ENCODE measurements at regions not wholly inside any gene's neighbourhood (a gene's known extent, or its start where the extent isn't known, plus 50 kb on each side); places are given as distances from the start of the nearest gene placed in this dataset.
"Not testable (repeated sequence)": the region's sequence is repeated elsewhere in the genome, so short reads cannot be mapped to it uniquely, and the experiment has no call there.

DNA sequence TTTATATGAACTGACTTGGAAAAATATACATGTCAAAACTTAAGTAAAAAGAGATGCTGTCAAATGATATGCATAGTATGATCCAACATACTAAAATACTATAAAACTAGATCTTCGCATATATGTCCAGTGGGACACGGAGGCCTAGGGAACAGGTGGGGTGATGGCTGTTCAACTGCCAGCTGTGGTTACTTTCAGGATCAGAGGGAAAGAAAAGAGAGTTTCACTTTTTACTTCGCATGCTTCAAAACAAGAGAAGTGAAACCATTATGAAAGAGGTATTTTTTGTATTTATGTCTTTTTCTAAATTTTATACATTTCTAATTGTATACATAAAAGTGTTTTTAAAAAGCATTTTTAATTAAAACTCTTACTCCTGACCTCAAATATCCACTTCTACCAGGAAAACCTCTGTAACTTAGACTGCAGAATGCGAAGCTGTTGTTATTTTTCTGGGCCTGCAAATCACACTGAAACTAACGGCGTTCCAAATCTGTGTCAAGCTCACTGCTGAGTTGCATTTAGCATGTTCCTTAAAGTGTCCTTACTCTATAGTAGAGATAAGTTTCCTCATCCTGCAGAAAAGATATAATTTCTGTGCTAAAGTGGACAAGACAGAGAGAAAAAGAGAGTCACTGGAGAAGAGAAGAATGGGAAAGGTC lies 97.8 kb upstream of the SLC35G4 start:
- DNase-seq (ENCODE audit: low read depth in 2 of 2) = no peak

DNA sequence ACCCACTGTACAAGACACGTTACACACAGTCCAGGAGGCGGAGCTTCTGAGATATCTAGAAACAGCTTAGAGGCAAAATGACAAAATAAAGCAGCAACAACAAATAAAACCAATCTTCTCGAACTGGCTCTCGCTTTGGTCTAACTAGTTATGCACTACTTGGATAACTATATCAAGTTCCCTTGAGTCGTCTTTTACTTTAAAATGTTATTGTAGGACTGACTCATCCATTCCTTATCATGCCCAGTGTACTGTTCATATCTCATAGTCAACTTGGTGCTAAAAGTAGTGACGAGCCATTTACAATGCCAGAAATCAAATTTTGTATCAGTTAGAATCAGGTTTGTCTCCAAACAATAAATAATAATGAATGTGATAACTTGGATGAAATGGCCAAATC lies 102.5 kb upstream of the SLC35G4 start:
- DNase-seq (ENCODE audit: low read depth in 2 of 2) = no peak

- no peak for DNase-seq (ENCODE audit: low read depth in 2 of 2)
Observed at GRCh38 chr18:11505993-11506392, 103.4 kb upstream of the SLC35G4 start.

GRCh38 chr18:11504962-11505361 lies 104.4 kb upstream of the SLC35G4 start:
- DNase-seq (ENCODE audit: low read depth in 2 of 2) = no peak

GRCh38 chr18:11502368-11502767 lies 107.0 kb upstream of the SLC35G4 start:
- no peak for DNase-seq (ENCODE audit: low read depth in 2 of 2)

- DNase-seq (ENCODE audit: low read depth in 2 of 2) = no peak
Observed at GRCh38 chr18:11501352-11501751, 108.0 kb upstream of the SLC35G4 start.

DNA sequence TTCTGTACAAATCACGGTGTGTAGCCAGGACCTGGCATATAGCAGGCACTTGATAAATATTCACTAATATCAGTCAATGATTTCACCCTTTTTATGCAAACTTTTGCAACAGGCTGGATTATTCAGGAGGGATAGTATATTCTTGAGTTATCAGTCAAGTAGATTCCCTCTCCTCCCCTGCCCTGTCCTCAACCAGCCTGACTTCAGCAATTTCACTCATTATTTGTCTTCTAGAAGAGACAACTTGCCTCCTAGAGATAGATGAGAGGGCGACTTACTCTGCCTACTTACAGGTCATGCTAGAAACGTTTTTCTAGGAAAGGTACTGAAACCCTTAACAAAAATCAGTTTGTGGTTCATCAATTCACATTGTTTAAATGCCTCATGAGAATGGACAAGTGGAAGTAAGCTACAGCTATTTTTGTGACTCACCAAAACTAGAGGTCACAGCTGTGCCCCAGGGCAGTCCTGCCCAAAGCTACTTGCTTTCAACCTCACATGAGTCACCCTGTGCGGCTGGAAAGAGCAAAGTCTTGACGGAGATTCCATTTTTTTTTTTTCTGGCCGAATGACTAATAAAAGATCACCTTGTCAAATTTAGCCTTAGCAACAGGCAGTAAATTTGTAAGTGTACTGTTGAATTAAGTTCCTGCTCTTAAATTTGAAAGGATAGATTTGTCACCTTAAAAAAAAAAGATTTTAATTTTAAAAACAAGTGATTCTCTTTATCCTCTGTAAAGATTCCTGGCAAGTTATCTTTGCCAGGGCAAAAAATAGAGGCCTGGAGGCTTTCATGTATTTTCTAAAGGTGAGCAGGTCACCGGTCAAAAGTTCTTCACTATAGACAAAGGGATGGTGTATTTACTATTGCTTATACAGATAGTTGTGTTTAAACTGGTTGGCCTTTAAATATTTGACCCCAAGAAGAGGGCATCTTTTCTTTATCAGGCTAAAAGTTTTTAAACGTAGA lies 109.0 kb upstream of the SLC35G4 start:
- DNase-seq (ENCODE audit: low read depth in 2 of 2) = no peak

- DNase-seq (ENCODE audit: low read depth in 2 of 2) = no peak
Observed at GRCh38 chr18:11498821-11499220, 110.6 kb upstream of the SLC35G4 start.

DNA sequence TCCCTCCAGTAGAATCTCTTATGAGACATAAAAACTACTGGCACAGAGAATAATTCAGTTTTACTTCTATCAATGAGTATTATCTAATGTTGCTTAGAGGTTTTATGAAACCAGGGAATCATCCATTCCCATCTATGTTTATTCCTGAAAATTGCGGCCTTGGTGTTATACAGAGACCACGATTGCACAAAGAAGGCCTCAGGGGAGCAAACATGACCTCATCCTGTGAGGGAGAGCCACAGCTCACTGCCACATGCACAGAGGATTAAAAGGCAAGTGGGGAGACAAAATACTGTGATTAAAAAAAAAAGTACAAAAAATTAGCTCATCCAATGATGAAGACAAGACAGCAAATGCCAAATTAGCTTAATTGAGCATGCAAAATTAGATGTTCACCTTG lies 111.8 kb upstream of the SLC35G4 start:
- DNase-seq (ENCODE audit: low read depth in 2 of 2) = no peak

- no peak for DNase-seq (ENCODE audit: low read depth in 2 of 2)
Observed at GRCh38 chr18:11496526-11497172, 112.7 kb upstream of the SLC35G4 start.

GRCh38 chr18:11495441-11495840 lies 114.0 kb upstream of the SLC35G4 start:
- no peak for DNase-seq (ENCODE audit: low read depth in 2 of 2)

DNA sequence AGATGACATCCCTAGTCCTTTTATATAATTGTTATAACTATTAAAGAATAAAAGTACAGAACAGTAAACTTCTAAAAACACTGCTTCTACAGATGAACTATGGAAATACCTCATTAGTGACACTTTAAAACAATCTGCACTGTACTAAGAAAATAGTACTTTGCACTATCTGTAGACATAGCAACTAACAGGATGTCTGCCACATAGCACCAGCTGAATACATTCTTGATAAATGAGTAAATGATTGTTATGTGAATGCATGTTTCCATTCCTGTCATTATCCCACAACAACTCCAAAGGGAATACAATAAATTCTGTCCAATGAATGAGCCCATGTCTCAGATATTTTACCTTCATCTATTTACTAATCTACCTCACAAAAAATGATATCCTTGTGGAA lies 115.3 kb upstream of the SLC35G4 start:
- DNase-seq (ENCODE audit: low read depth in 2 of 2) = no peak

DNA sequence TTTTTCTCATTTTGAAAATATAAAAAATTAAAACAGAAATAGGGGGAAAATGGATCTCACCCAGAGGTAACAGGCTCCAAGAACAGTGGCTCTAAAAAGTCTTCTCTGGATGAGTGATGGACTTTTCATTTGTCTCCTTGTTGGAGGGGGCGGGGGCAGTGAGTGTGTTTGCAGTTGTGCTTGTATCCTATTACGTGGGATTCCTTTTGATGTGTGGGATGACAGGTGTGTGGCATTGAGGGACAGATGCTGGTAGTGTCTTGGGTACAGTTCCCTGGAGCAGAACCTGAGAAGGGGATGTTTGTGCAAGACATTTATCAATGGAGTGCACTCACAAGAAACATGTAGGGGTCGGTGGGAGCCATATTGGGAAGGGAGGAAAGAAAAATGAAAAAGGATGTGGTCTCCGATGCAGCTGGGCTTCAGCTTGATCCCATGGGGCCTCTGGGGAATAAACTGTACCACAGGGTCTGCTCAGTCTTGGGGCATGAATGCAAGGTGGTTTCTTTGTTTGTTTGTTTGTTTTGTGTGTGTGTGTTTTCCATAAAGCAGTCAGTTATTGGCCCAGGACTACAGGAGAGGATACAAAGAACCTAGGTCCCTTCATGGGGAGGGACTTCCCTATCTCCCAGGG lies 120.0 kb upstream of the SLC35G4 start:
- no peak for DNase-seq (ENCODE audit: low read depth in 2 of 2)

DNA sequence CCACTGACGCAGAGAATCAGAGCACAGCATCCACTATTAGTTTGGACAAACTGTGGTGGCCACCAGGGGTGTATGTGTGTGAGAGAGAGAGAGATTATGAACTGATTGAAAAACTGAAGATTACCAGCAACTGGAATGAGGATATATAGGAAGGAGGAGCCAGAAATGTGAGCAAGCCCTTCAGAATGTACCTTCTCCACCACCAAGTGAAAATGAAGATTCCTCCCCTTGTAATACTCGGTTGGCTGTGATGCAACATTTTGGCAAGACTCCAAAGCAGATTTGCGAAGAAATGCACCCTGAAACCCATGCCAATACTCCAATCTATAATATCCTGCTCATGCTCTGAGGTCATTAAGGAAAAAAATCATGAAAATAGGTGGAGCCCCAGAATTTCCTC lies 121.2 kb upstream of the SLC35G4 start:
- DNase-seq (ENCODE audit: low read depth in 2 of 2) = no peak

DNA sequence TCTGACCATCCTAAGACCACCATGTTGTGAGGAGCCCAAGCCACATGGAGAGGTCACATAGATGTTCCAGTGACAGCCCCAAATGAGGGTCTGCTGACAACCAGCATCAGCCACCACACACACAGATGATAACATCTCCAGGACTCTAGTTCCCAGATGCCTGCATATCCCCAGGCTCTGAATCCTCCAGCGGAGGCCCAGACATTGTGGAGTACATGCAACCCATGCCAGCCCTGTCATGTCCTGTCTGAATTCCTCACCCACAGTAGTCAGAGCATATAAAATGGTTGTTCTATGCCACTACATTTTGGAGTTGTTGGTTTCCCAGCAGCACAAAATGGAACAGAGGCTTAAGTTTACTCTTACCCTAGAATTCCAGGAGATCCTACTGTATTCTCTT lies 122.0 kb upstream of the SLC35G4 start:
- DNase-seq (ENCODE audit: low read depth in 2 of 2) = no peak

- no peak for DNase-seq (ENCODE audit: low read depth in 2 of 2)
Observed at GRCh38 chr18:11482271-11482670, 127.1 kb upstream of the SLC35G4 start.

DNA sequence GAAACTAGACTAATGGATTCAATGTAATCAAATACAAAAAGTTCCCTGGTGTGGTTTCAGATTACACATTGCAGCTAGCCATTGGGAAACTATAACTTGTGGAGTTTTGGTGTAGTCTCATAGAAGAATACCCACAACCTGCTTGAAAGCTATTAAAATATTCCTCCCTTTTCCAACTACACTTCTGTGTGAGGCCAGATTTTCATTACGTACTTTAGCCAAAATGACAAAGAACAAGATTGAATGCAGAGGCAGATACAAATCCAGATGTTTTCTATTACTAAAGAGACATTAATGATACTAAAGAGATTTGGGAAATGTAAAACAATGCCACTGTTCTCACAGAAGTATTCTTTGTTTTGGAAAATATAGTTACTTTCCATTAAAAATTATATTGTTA lies 128.7 kb upstream of the SLC35G4 start:
- no peak for DNase-seq (ENCODE audit: low read depth in 2 of 2)

DNA sequence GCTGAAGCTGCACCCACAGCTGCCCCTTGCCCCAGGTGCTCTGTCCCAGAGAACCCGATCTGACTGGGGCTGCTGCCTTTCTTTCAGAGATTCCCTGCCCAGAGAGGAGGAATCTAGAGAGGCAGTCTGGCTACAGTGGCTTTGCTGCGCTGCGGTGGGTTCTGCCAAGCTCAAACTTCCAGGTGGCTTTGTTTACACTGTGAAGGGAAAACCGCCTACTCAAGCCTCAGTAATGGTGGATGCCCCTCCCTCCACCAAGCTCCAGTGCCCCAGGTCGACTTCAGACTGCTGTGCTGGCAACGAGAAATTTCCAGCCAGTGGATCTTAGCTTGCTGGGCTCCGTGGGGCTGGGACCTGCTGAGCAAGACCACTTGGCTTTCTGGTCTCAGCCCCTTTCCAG lies 130.4 kb upstream of the SLC35G4 start:
- DNase-seq (ENCODE audit: low read depth in 2 of 2) = not testable (repeated sequence)

GRCh38 chr18:11470941-11471340 lies 138.5 kb upstream of the SLC35G4 start:
- DNase-seq (ENCODE audit: low read depth in 2 of 2) = no peak

DNA sequence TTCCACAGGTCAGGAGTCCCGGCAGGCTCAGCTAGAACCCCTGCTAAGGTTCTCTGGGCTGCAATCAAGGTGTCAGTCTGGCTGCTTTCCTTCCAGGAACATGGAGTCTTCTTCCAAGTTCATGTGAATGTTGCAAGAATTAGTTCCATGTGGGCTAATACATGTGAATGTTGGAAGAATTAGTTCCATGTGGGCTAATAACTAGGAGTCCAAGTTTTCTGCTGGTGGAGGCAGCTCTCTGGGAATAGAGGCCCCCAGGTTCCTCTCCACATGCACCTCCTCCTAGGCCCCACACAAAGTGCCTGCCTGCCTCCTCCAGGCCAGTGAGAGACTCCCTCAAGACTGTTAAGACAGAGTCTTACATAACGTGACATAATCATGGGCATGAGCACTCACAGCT lies 140.8 kb upstream of the SLC35G4 start:
- DNase-seq (ENCODE audit: low read depth in 2 of 2) = no peak

DNA sequence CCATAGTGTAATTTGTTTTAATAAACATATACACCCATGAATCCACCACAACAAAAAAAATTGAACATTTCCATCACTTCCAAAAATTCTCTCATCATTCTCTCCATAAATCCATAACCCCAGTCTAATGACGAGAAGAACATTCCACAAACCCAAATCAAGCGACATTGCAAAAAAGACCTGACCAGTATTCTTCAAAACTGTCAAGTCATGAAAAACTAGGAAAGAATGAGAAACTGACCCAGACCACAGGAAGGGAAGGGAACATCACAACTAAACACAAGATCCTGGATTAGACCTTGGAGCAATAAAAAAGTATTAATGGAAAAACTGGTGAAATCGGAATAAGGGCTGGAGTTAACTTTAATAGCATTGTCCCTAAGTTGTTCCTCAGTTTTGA lies 141.3 kb upstream of the SLC35G4 start:
- no peak for DNase-seq (ENCODE audit: low read depth in 2 of 2)

DNA sequence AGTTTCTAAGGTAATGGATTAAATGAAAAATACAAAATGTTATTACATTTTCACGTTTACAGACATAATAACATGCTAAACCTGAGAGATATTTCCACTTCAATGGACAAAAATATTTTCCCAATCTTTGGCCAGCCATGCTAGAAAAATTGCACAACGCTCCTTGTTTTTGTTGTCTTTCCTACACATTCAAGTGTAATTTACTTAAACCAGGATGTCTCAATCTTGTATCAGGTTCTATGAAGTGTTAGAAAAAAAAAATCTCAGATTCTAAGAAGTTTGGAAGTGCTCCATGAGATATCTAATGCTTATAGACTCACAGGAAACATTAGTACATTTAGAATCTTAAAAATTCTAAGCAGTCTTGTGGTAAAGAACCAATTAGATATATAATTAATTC lies 141.8 kb upstream of the SLC35G4 start:
- no peak for DNase-seq (ENCODE audit: low read depth in 2 of 2)
